Liver (tissue), 3 donors: ENCODE measurements at regions not wholly inside any gene's neighbourhood (a gene's known extent, or its start where the extent isn't known, plus 50 kb on each side); places are given as distances from the start of the nearest gene placed in this dataset.

Experiments used
- EGR1 ChIP-seq, 2 donors: IDR thresholded peaks; 2 replicates each; pipeline ENCODE4 v1.6.1; 2016 to 2018; ENCODE audit warnings: antibody characterized with exemption in 2 of 2, low read depth in 2 of 2
- FOXA1 ChIP-seq: IDR thresholded peaks from 2 replicates; pipeline ENCODE4 v1.6.1; 2016; ENCODE audit warnings: antibody characterized with exemption
- JUND ChIP-seq, 2 donors: IDR thresholded peaks; 2 replicates each; pipeline ENCODE4 v1.6.1; 2016; ENCODE audit warnings: antibody characterized with exemption in 2 of 2
- MAX ChIP-seq: IDR thresholded peaks from 2 replicates; pipeline ENCODE4 v1.6.1; 2016; ENCODE audit warnings: antibody characterized with exemption
- RAD21 ChIP-seq, 2 donors: IDR thresholded peaks; 2 replicates each; pipeline ENCODE4 v1.6.1; 2016; ENCODE audit warnings: antibody characterized with exemption in 2 of 2, mild to moderate bottlenecking in 2 of 2
- TAF1 ChIP-seq: conservative IDR thresholded peaks from 2 replicates; pipeline ENCODE4 v1.6.1; 2016; ENCODE audit warnings: antibody characterized with exemption, mild to moderate bottlenecking
- YY1 ChIP-seq: IDR thresholded peaks from 2 replicates; pipeline ENCODE4 v1.6.1; 2016; ENCODE audit warnings: antibody characterized with exemption, mild to moderate bottlenecking
- TF ChIP-seq, protein P1 (sequence below): fragments of 150-350 bp; IDR thresholded peaks from 2 replicates; pipeline ENCODE4 v1.5.1; 2017; ENCODE audit warnings: improper control_type of control experiment, low read depth, low read length; ENCODE audit not compliant: missing input control
- TF ChIP-seq, protein P2 (sequence below): IDR thresholded peaks from 2 replicates; pipeline ENCODE4 v1.6.1; 2016; ENCODE audit warnings: antibody characterized with exemption, mild to moderate bottlenecking
- donor health status: healthy.
- donor health status: healthy.

GRCh38 chr2:12857891-12858290, 141.2 kb downstream of the TRIB2 start:
- TF ChIP-seq, protein P1, sequence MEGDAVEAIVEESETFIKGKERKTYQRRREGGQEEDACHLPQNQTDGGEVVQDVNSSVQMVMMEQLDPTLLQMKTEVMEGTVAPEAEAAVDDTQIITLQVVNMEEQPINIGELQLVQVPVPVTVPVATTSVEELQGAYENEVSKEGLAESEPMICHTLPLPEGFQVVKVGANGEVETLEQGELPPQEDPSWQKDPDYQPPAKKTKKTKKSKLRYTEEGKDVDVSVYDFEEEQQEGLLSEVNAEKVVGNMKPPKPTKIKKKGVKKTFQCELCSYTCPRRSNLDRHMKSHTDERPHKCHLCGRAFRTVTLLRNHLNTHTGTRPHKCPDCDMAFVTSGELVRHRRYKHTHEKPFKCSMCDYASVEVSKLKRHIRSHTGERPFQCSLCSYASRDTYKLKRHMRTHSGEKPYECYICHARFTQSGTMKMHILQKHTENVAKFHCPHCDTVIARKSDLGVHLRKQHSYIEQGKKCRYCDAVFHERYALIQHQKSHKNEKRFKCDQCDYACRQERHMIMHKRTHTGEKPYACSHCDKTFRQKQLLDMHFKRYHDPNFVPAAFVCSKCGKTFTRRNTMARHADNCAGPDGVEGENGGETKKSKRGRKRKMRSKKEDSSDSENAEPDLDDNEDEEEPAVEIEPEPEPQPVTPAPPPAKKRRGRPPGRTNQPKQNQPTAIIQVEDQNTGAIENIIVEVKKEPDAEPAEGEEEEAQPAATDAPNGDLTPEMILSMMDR = no peak
- no peak for TF ChIP-seq EGR1 (IDR thresholded peaks at IDR 0.05; ENCODE audit: low read depth in 2 of 2)
- TF ChIP-seq, protein P2, sequence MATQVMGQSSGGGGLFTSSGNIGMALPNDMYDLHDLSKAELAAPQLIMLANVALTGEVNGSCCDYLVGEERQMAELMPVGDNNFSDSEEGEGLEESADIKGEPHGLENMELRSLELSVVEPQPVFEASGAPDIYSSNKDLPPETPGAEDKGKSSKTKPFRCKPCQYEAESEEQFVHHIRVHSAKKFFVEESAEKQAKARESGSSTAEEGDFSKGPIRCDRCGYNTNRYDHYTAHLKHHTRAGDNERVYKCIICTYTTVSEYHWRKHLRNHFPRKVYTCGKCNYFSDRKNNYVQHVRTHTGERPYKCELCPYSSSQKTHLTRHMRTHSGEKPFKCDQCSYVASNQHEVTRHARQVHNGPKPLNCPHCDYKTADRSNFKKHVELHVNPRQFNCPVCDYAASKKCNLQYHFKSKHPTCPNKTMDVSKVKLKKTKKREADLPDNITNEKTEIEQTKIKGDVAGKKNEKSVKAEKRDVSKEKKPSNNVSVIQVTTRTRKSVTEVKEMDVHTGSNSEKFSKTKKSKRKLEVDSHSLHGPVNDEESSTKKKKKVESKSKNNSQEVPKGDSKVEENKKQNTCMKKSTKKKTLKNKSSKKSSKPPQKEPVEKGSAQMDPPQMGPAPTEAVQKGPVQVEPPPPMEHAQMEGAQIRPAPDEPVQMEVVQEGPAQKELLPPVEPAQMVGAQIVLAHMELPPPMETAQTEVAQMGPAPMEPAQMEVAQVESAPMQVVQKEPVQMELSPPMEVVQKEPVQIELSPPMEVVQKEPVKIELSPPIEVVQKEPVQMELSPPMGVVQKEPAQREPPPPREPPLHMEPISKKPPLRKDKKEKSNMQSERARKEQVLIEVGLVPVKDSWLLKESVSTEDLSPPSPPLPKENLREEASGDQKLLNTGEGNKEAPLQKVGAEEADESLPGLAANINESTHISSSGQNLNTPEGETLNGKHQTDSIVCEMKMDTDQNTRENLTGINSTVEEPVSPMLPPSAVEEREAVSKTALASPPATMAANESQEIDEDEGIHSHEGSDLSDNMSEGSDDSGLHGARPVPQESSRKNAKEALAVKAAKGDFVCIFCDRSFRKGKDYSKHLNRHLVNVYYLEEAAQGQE = no peak
- no peak for TF ChIP-seq YY1
- TF ChIP-seq JUND (IDR thresholded peaks at IDR 0.05) = no peak
- no peak for TF ChIP-seq MAX
- TF ChIP-seq TAF1 = no peak
- TF ChIP-seq RAD21 (IDR thresholded peaks at IDR 0.05) = no peak
- no peak for TF ChIP-seq FOXA1
